Stimulated activated CD4-positive, alpha-beta T cell treated with anti-CD3 and anti-CD28 coated beads, Interleukin-2, amount 100 ng/mL, for 4 hours (primary cell): ENCODE measurements at regions not wholly inside any gene's neighbourhood (a gene's known extent, or its start where the extent isn't known, plus 50 kb on each side); places are given as distances from the start of the nearest gene placed in this dataset.

Source experiments
- DNase-seq: peaks from one replicate; pipeline ENCODE4 v3.0.0-alpha.2; 2020; ENCODE audit warnings: low read depth

DNA sequence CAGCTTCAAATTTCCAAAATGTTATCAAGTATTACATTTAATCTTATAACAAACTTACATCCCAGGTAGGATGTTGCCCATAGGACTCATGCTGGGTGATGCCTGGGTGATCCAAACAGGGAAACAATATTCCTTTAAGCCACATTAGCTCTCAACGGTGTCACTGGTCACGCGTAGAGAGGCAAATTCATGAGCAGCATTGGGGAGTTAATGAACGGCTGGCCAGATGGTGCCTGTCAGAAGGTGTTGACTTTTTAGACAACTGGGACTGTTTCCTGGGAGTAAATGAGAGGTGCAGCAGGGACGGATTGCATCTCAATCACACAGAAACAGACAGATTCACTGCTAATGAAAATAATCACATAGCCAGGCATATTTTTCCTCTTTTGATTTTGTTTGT is 83.3 kb upstream of the ID4 start:
- no peak for DNase-seq

DNA sequence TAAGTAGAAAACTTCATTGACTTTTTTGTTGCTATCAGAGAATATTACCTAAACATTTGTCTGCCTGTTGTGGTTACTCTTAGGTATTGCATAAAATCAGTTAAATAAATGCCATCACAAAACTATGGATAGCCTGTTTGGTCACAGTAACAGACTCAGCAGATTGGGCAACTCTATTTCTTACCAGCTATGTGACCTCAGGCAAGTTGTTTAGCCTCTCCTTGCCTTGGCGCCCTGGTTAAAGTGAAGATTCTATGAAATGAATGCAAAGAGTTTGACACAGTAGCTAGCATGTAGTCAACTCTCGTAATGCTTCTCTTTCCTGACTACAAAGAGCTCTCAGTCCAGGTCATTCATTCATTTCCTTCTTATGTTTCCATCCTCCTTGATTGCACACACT is 82.5 kb upstream of the ID4 start:
- DNase-seq, result no peak

DNA sequence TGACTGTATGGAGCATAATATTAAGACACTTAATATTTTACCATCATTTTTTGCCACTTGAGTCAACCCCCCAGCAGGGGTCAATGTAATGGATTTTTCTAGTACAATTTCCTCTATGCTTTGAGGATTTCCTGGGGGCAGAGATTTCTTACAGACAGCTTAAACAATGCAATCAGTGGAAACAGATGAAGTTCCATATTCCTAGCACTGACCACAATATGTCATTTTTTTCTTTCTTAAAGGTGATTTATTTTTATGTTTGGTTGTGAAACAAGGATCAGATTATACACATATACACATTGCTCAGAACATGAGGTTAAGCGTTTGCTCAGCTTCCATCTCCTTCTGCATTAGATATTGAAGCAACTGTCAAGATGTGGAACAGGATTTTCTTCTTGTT is 82.0 kb upstream of the ID4 start:
- DNase-seq, result no peak

DNA sequence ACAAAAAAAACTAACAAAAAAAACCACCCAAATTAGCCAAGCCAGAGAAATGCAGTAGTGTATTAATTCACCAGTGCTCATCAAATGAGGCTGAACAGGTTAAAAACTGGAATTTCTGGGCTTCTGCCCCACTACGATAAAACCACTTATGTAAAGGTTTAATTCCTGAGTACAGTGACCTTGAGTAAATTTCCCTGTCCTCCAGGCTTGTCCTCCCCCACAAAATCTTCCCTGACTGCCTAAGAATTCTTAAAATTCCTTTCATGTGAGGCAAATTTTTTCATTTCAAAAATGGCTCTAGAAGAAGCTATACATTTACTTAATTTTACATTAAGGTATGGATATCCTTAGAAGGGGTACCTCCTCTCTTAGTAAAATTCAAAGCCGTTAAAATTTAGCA is 80.1 kb upstream of the ID4 start:
- no peak for DNase-seq

DNA sequence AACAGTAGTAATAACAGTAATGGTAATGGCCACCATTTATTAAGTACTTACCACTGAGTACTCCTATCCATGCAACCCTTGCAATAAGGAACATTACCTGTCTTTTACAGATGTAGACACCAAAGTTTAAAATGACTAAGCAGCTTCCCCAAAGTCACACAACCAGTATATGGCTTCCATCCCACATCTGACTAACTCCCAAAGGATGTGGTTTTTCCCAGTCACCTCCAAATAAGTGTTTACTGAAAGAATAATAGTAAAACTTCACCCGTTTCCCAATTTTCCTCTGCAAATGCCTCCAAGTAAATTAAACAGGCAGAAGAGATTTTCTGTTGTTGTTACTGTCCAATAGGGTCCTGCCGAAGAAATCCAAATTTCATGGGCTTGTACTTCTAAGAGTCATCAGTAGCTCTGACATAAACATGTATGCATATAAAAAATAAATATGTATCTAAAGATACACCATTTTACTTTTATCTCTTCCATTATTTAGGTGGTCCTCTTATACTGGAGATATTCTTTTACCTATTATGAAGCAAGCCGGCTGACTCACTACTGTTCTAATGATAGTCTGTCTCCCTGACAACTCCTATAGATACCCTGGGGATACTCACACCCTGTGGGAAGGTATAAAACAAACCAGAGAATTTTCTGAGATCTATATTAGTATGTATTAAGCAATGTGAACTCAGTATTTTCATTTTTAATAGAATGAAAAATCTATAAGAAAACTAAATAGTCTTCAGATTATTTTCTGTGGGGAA is 77.9 kb upstream of the ID4 start:
- no peak for DNase-seq

DNA sequence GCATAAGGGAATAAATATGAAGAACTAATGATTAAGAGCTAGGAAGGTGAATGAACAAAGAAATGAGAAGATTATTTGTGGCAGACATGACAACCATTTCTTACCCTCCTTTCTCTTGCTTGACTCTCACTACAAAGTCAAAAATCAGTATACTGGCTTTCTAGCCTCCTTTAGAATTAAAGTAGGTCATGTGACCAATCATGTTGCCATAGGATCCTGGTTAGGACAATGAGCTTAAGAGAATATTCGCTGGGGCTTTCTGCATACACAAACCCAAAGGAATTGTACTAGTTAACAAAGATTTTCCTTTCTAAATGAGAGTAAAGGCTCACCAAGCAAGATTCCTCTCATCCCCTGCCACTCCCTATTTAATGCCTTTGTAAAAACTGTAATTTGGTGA is 76.0 kb upstream of the ID4 start:
- DNase-seq, result no peak

DNA sequence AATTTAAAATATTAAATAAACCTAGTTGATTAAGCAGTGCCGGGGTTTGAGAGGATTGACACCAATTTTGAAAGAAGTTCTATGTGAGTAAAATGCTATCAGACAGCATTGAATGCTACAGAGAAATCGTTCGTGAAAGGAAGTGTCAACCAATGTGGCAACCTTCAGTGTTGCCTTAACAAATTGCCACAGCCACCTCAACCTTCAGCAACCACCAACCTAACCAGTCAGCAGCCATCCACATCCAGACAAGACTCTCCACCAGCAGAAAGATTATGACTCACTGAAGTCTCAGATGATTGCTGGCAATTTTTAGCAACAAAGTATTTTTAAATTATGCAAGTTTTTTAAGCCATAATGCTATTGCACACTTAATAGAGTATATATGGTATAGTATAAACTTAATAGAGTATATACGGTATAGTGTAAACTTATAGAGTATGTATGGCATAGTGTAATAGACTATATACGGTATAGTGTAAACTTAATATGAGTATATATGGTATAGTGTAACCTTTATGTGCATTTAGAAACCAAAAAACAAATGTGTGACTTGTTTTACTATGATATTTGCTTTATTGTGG is 65.3 kb upstream of the ID4 start:
- DNase-seq, result no peak

DNA sequence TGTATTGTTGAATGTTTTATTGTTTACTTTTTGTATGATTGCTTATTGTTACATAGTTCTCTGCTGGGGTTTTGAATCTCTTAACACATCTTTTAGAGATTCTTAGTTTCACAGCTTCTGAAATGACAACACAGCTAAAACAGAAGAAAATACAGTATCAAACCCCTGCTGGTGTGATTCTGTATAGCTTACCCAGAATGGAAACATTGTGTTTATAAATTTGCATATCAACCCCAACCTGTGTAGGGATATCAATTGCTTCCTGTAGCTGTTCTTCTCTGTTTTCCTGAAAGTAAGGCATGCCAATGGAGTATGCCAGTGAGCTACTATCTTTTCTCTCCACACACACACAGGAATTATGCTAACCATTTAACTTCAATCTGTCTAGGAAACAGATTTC is 64.3 kb upstream of the ID4 start:
- no peak for DNase-seq

DNA sequence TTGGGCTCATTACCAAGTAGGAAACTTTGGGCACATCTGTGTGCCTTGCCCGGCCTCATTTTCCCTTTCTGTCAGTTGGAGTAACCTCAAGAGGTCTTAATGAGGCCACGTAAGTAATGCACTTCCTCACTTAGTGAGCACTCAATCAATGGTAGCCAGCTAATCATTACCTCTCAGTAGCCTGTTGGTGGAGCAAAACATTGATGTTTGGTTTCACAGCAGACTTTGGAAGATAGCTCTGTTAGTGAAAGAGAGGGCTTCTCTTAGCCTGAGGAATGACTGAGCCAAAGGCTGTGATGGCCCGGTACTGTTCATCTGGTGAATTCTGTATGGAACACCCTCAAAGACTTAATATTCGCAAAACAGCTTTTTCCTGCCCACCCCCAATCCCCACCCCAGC is 55.9 kb upstream of the ID4 start:
- DNase-seq, result no peak

DNA sequence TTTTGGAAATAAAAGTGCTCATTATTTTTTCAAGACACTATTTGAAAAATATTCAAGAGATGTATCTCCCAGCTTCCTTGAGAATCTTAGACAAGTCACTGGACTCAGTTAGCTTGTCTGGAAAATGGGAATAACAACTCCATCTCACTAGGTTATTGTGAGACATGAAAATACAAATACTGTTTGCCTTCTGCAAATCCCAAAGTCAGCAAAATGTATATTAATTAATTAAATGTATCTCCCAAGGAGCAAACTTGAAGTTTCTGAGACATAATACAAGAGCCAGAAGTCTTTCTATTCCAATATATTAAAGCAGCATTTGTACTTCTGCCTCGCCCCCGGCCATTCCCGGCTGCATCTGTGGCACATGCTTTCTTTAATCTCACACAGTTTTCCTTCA is 54.6 kb upstream of the ID4 start:
- DNase-seq, result no peak
